HG03097 (cell line): ENCODE measurements at regions not wholly inside any gene's neighbourhood (a gene's known extent, or its start where the extent isn't known, plus 50 kb on each side); places are given as distances from the start of the nearest gene placed in this dataset.

ENCODE experiments used
- ATAC-seq: cut with Tn5 transposase; IDR thresholded peaks from one replicate; pipeline ENCODE4 v1.9.1; 2021; ENCODE audit not compliant: unreplicated experiment, low FRiP score

GRCh38 chr9:129491487-129491855 is 129.4 kb downstream of the C9orf50 start:
- ATAC-seq, result no peak

GRCh38 chr9:129490583-129491486 is 130.1 kb downstream of the C9orf50 start:
- no peak for ATAC-seq

- no peak for ATAC-seq
Observed at GRCh38 chr9:129489838-129490582, 130.9 kb downstream of the C9orf50 start.

GRCh38 chr9:129487658-129488483 is 133.0 kb downstream of the C9orf50 start:
- ATAC-seq, result no peak

GRCh38 chr9:129486756-129487657 is 133.9 kb downstream of the C9orf50 start:
- ATAC-seq, result no peak

- ATAC-seq, result no peak
Observed at GRCh38 chr9:129485145-129485774, 135.6 kb downstream of the C9orf50 start.

GRCh38 chr9:129484352-129485000 is 136.4 kb downstream of the C9orf50 start:
- no peak for ATAC-seq

- no peak for ATAC-seq
Observed at GRCh38 chr9:129483415-129484351, 137.2 kb downstream of the C9orf50 start.

GRCh38 chr9:129482521-129483414 is 138.1 kb downstream of the C9orf50 start:
- ATAC-seq, result no peak

- no peak for ATAC-seq
Observed at GRCh38 chr9:129481810-129482511, 138.9 kb downstream of the C9orf50 start.

- ATAC-seq, result no peak
Observed at GRCh38 chr9:129481424-129481809, 139.5 kb downstream of the C9orf50 start.

- ATAC-seq, result no peak
Observed at GRCh38 chr9:129480745-129481144, 140.2 kb downstream of the C9orf50 start.

GRCh38 chr9:129480227-129480626 is 140.7 kb downstream of the C9orf50 start:
- no peak for ATAC-seq

- no peak for ATAC-seq
Observed at GRCh38 chr9:129479631-129480011, 141.3 kb downstream of the C9orf50 start.

- no peak for ATAC-seq
Observed at GRCh38 chr9:129478961-129479630, 141.8 kb downstream of the C9orf50 start.

- ATAC-seq, result no peak
Observed at GRCh38 chr9:129478461-129478860, 142.4 kb downstream of the C9orf50 start.
